ENCODE measurements at regions not wholly inside any gene's neighbourhood (a gene's known extent, or its start where the extent isn't known, plus 50 kb on each side); places are given as distances from the start of the nearest gene placed in this dataset.
"Not testable (repeated sequence)": the region's sequence is repeated elsewhere in the genome, so short reads cannot be mapped to it uniquely, and the experiment has no call there.

DNA sequence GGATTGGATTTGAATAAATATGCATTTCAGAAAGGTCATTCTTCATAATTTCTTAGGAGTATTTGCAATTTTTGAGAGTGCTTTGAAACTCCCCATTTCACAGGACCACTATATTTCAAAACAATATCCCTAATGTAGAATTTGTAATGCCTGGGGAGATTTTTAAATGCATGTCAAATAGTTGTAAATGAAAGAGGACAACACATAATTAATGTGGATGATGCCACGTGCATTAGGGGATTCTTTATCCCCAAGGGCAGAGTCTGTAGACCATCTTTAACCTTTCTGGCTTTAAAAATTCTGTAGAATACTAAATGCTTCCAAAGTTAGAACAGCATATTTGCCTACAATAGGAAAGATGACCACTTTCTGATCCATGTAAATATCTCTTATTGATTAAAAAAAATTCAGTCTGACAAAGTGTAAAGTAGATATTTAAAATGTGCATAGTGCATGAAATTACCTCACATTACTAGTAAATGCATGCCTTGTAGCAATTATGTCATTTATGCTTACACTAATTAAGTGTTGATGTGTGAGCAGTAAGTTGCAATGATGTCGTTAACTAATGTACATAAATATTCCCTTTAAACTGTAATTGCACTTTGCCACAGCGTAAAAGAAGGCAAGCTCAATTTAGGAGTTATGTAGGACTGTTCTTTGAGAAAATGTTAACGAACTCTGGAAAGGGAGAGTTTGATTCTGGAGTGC, 416.1 kb downstream of the PSAT1 start:
- no peak for DNase-seq (ENCODE audit: low read depth in 1 of 2, low spot score in 1 of 2)

DNA sequence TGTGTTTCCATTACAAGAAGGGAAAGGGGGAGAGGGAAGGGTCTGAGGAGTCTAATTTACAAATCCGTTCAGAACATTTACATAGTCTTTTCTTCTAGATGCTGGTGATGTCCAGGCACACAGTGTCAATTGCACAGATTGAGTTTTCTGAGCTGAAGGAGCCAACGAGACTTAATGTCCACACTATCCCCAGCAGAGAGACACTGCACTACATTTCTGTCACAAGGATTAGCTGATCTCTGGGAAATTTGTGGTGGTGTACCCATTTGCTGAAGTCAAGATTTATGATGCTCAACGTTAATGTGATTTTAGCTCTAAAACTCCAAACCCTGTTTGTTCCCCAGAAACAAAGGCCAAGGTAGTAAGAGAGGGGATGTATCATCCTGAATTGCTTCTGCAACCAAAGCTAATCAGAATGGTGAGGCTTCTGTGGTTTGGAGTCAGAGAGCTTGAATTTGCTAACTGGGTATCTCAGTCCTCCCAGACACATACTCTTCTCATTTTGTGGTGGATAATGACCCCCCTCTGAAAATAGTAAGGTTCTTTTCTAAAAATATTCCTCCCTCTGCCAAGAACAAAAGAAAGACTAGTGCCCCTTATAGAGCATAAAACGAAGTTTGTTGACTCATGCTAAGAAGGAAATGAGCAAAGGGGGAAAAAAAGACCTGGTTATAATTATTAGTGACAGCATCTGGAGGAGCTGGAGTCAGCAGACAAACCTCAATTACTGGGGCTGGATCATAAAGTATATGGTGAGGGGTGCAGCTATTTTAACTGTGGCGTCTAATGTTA, 416.9 kb downstream of the PSAT1 start:
- DNase-seq (ENCODE audit: low read depth in 1 of 2, low spot score in 1 of 2) = no peak

DNA sequence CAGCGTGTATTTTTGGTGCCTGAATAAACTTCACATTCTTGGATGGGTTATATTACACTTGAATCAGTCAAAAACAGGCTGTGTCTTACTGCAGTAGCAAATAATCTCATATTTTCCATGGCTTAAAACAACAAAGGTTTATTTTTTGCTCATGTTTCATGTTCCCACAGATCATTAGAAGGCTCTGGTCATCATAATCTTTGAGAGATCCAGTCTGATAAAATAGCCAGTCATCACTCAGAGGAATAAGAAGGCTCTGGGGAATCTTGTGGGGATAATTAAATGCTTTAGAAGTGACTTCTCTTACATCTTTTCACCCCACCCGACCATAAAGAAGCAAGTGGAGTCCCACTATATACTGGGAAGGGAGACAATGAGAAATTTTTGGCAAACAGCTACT, 417.7 kb downstream of the PSAT1 start:
- no peak for DNase-seq (ENCODE audit: low read depth in 1 of 2, low spot score in 1 of 2)

DNA sequence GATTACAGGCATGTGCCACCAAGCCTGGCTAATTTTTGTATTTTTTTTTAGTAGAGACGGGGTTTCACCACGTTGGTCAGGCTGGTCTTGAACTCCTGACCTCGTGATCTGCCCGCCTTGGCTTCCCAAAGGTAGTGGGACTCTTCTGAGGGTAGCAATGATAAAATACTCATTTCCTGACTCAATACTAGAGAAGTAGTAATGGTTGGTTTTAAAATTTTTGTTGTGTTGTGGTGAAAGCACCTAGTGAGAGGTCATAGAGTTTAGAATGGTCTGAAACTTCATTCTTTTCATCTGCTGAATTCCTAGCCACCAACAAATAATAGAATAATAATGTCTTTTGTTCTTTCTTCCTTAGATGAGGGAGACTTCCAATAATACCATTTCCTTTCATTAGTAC, 422.1 kb downstream of the PSAT1 start:
- DNase-seq (ENCODE audit: low read depth in 1 of 2, low spot score in 1 of 2) = not testable (repeated sequence)

DNA sequence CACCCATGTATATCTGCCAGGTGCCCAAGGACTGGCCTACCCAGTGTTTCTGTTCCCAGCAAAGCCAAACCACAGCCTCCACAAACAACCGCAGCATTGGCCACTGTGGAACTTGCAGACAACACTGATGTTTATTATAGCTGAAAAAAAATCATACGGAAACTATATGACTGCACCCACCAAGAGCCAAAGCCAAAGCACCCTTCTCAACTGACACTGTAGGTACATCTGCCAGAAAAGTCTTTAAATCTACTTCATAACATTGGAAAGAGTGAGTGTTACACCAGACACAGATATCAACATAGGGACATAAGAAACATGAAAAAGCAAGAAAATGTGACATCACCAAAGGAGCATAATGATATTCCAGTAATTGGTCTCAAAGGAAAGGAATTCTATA, 428.0 kb downstream of the PSAT1 start:
- DNase-seq (ENCODE audit: low read depth in 1 of 2, low spot score in 1 of 2) = no peak

DNA sequence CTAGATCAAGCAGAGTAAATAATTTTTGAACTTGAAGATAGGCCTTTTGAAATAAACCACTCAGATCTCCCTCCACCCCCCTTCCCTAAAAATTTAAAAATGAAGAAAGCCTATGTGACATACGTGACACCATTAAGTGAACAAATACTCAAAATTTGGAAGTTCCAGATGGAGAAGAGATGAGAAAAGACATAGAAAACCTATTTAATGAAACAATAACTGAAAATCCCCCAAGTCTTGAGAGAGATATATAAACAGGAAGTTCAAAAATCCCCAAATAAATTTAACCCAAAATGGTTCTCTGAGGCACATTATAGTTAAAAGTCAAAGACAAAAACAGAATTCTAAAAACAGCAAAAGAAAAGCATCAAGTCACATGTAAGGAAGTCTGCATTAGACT, 428.6 kb downstream of the PSAT1 start:
- no peak for DNase-seq (ENCODE audit: low read depth in 1 of 2, low spot score in 1 of 2)

DNA sequence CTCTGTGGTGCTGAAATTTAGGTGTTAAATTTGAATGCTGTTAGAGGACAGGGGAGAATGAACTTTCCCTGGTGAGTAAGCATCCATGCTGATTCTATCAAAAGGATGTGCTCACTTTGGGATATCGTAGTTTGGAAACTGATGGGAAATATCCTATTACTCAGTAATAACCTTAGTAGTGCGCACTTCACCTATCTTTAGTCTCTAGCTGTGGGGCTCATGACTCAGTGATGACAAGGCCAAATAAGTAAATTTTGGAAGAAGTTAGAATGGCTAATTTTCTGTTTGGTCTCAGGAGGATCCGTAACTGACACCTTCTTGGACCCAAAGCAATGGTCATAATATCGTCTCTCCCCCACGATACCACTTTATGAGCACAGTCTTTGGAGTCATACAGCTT, 448.4 kb downstream of the PSAT1 start:
- DNase-seq (ENCODE audit: low read depth in 1 of 2, low spot score in 1 of 2) = no peak

DNA sequence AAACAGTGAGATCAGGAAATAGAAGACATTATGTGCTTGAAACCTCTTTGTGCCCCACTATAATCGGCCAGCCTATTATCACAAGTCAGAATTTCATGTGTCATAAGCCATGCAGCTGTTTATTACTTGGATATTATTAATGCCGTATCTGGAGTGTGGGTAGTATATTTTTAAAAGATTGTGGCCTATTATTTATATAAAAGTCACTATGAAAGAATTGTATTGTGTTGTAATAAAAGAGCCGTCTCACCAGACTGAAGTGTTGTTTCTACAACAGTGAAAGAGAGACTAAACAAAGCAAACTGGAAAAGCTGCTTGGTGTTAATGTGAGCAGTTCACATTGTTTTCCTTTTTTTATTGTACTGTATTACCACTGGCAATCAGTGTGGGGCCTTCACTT, 449.1 kb downstream of the PSAT1 start:
- no peak for DNase-seq (ENCODE audit: low read depth in 1 of 2, low spot score in 1 of 2)

DNA sequence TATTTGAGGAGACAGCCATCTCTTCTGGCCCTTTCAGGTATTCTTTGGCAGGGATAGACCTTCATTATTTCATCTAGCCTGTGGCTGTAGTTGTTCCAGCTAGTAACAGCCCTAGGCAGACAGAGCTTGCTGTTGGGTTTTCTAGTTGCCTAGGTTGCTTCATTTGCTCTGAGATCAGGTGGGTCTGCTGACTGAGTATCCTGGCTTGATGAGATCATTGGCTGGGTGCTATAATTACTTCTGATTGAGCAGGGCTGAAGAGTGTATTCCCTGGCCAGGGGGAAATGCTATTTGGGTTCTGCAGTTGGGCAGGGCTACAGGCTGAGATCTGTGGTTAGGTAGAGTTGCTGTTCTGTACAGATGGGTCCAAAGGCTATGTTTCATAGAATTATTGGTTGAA, 456.1 kb downstream of the PSAT1 start:
- no peak for DNase-seq (ENCODE audit: low read depth in 1 of 2, low spot score in 1 of 2)

DNA sequence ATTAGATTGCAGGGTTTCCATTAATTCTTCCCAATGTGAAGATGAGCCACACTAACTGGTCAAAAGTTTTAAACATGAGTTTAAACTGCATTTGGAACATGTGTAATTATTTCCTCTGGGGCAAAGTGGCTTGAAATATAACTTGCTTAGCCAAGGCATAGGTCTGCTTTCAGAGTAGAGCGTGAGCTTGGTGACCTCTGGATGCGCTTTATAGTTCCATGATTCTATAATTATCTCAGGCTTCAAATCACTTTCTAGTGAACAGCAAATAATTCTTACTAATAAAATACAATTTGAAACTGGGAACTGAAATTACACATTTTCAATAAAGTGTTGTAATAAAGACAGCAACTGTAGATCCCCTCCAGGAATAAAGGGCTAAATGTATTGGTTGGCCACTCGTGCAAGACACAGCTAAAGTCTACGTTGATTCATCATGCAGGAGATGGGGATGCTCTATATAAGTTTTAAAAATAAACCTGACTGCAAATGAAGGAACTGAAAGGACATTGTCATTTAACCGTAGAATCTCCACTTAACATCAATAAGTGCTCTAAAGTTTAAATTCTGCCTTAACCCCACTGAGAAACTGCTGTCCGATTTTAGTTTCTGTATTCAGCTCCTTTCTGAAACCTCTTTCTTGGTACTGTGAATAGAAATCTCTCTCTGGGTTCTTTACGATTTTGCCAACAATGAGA, 460.0 kb downstream of the PSAT1 start:
- DNase-seq (ENCODE audit: low read depth in 1 of 2, low spot score in 1 of 2) = no peak

DNA sequence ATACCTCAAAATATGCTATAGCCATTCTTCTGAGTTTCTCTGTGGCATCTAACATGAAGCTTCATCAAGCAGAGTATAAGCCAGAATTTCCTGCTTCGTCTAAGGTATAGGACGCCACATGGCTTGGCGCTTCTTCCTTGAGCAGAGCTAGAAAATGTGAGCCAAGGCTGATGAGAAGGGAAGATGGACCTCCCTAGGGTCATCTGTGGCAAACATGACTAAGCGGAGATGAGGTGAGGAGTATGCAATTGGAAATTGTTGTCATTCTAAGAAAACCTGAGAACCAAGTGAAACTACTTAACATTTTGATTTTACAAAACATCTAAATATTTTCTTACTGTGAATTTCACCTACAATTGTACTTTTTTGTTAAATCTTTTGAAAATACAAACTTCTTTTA, 466.5 kb downstream of the PSAT1 start:
- DNase-seq (ENCODE audit: low read depth in 1 of 2, low spot score in 1 of 2) = no peak

DNA sequence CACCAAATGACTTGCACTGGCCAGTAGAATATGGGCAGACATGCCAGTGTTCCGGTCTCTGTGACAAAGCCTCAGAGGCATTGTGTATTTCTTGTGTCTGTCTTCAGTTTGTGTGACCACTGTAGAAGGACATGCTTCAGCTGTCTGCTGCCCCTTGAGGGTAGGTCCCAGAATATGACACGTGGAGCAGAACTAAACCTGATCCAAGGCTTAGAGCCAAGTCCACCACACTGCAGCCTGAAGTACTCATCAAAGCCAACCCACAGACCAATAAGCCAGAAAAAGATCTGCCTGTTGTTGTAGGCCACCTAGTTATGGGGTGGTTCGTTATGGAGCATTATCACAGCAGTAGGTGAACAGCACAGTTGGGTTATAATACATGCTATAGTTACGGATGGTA, 468.9 kb downstream of the PSAT1 start:
- DNase-seq (ENCODE audit: low read depth in 1 of 2, low spot score in 1 of 2) = no peak

DNA sequence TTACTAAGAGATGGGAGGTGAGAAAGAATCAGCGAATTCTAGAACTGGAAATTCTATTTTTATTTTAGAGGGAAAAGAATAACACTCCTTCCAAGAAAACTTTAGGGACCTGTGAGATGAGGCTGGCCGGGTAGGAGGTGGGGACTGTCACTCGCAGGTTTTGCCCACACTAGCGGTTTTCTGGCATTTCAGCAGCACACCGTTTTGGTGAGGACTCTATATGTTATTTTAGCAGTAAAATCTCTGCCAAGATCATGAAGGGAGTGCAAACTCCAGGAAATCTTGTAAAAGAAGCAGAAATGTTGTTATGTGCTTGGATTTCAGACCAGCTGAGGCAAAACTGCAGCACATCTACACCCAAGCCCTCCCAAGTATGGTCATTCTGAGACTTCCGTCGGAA, 470.6 kb downstream of the PSAT1 start:
- no peak for DNase-seq (ENCODE audit: low read depth in 1 of 2, low spot score in 1 of 2)

DNA sequence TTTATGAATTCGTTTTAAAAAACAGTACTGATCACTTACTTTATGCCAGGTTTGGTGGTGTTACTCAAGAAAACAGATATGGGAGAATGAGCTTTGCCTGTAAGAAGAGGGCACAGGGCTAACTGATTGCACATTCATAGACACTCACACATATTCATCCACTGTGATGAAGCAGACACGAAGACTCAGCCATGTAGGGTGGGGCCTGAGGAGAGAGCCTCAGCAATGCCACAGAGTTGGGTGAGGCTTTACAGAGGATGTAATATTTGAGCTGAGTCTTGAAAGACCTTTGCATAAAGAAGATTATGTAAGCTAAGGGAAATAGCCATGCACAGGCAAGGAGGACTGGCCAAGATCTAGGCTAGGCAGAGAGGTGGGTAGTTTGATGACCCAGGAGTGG, 472.8 kb downstream of the PSAT1 start:
- no peak for DNase-seq (ENCODE audit: low read depth in 1 of 2, low spot score in 1 of 2)

DNA sequence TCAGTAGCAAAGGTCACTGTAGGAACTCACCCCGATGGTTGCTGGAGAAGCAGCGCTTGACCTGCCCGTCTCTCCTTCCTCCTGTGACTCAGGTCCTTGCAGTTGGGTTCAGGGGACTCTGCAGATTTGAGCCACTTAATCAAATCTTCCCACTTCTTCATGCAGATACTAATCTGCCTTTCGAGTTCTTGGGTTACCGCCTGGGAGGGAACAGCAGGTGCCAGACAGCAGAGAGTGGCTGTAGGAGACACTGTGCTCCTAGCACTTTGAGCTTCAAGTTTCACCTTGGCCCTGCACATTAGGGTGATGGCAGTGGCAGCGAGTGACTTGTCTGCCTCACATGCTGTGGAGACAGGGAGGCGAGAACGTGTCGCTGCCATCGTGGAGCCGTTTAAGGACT, 478.3 kb downstream of the PSAT1 start:
- DNase-seq (ENCODE audit: low read depth in 1 of 2, low spot score in 1 of 2) = no peak

DNA sequence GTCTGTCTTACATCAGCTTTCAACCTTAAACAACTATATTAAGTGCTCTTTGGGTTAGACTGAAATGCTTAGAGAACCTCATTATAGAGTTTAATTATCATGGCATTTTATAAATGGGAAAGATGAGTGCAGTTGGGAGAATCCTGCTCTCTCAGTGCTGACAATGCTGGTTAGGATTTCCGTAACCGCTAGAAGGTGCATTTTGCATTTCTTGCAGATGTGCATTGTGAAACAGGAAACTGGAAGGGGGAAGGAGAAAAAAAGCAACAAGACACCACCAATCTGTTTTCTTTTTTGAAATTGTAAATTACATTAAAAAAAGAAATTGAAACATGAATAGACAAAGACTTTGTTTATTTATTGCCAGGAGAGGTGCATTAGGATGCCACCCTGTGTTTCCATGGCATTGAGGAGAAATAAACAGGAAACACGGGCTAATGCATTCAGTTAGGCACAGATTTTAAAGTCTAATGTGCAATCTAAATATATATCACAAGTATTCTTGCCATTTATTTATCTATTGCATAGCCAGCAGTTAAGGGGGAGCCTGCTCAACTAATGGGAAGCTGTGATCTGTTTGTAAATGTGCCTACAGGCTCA, 478.9 kb downstream of the PSAT1 start:
- DNase-seq (ENCODE audit: low read depth in 1 of 2, low spot score in 1 of 2) = no peak

DNA sequence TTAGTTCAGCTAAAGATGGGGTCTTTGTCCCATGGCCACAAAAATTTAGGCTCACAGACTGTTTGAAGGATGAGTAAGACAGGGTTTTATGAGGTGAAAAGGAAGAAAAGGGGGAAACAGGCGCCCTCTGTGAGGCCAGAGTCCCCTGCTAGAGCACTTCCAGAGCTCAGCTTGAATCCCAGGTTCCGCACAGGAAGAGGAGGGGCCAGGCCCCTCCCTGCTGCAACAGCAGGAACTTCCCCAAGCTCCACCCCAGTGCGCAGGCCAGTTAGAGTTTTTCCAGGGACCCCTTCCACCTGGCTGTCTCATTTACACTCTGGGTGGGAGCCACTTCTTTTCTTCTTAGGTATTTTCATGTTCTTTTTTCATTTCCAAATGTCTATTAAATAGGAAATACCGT, 480.8 kb downstream of the PSAT1 start:
- no peak for DNase-seq (ENCODE audit: low read depth in 1 of 2, low spot score in 1 of 2)

DNA sequence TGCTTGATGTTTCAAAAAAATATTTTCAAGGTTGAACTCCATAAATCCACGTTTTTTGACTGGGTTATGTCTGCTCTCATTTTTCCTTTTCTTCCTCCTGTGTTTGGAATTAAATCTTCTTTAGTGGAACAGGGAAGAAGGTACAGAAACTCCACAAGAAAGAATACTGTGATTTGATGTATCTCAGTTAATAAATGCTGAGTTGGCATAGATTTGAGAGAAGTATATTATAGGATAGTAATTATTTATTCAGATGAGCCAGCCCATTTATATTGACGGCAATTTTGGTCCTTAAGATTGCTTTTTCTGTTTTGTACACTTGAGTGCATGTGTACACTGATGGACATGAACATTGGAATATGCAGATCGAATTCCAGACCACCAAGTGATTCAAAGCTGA, 481.4 kb downstream of the PSAT1 start:
- no peak for DNase-seq (ENCODE audit: low read depth in 1 of 2, low spot score in 1 of 2)

DNA sequence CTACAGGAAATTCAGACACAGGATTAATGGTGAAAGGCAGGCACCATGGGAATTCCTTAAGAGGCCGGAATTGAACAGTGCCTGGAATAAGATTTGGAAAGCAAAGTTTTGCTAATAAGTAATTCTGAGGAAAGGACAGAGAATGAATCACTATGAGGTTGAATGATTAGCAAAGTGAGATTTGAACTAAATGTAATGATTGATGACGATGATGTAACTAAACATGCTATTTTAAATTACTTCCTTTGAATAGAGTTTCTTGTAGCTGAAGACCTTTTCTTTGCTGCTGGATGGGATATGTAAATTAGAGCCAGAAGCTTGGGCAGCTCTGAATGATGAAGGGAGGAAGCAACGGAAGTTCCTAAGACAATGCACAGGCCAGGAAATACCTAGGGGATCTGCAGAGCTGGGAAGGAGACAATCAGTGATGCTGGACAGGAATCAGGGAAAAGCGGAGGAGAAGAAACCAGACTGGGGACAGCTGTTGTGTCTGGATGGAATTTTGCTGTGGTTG, 482.0 kb downstream of the PSAT1 start:
- DNase-seq (ENCODE audit: low read depth in 1 of 2, low spot score in 1 of 2) = no peak

DNA sequence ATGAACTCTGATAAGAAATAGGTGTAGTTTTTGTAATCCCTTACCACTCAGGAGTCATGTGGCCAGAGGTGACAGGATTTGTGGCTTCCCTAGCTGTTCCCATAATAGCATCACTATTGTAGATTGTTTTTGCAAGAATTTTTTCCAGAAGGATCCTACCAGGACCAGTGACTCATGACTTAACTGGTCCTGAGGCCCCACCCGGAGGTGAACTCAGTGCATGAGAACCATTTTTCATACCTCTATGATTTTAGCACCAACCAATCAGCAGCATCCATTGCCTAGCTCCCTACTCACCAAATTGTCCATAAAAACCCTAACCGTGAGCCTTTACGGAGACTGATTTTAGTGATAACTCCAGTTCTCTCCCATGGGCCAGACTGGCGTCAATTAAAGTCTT, 484.8 kb downstream of the PSAT1 start:
- DNase-seq (ENCODE audit: low read depth in 1 of 2, low spot score in 1 of 2) = no peak

DNA sequence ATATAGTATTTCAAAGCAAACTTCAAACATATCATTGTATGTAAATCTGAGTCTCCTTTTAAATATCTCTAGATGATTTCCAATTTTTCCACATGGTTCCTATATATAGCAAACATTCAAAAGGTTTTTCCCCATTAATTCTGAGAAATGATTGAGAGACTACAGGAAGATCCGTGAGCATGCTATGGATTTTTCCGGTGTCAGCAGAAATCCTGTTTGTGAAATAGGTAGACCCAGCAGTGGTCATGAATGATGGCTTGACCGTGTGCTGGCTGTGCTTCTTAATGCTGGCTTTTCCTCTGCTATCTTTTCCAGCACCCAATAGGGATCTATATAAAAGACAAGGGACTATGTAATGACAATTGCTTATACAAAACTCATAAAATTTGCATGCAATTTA, 485.3 kb downstream of the PSAT1 start:
- DNase-seq (ENCODE audit: low read depth in 1 of 2, low spot score in 1 of 2) = no peak

DNA sequence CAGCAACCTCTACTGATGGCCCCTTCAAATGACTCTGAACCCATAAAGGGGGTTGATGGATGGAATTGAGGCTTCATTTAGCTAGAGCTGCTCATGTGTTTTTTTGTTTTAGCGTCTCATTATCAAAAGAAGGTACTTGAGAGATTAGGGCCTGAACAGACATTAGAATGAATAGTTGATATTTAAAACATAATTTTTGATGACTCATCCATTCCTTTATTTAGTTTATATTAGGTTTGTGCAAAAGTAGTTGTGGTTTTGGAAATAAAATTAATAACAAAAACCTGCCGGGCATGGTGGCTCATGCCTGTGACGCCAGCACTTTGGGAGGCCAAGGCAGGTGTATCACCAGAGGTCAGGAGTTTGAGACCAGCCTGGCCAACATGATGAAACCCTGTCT, 485.9 kb downstream of the PSAT1 start:
- DNase-seq (ENCODE audit: low read depth in 1 of 2, low spot score in 1 of 2) = no peak

All from activated CD4-positive, alpha-beta T cell treated with anti-CD3 and anti-CD28 coated beads, Interleukin-2, amount 50 U/mL, for 24 hours (primary cell).